ENCODE measurements at regions not wholly inside any gene's neighbourhood (a gene's known extent, or its start where the extent isn't known, plus 50 kb on each side); places are given as distances from the start of the nearest gene placed in this dataset.

DNA sequence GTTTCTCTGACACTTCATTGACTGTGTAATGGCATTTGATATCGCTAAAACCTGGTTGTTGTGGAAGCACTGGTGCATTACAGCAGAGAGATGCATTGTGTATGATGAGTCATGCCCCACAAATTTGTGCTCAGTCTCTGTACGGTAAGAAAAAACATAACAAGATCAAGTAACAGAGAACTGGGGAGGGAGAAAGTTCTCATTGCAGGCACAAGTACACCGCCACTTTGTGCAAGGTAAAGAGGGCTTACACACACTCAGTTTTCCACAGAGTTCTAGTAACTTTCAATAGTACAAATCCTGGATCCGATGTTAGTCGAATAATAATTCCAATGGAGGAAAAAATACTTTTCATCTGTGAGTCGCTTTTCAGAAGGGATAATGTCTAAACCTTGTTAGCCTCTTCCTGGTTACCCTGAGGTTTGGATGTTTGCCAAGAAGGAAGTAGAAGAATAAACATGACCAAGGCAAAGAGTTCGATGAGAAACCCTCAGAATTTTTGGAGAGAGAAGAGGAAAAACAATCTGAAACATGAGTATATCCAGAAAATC, 512.5 kb upstream of the SLIT2 start:
- TF ChIP-seq EP300 (IDR thresholded peaks at IDR 0.05) (no peak), POLR2AphosphoS5 (IDR thresholded peaks at IDR 0.05) (no peak)
- TF ChIP-seq, protein P1, sequence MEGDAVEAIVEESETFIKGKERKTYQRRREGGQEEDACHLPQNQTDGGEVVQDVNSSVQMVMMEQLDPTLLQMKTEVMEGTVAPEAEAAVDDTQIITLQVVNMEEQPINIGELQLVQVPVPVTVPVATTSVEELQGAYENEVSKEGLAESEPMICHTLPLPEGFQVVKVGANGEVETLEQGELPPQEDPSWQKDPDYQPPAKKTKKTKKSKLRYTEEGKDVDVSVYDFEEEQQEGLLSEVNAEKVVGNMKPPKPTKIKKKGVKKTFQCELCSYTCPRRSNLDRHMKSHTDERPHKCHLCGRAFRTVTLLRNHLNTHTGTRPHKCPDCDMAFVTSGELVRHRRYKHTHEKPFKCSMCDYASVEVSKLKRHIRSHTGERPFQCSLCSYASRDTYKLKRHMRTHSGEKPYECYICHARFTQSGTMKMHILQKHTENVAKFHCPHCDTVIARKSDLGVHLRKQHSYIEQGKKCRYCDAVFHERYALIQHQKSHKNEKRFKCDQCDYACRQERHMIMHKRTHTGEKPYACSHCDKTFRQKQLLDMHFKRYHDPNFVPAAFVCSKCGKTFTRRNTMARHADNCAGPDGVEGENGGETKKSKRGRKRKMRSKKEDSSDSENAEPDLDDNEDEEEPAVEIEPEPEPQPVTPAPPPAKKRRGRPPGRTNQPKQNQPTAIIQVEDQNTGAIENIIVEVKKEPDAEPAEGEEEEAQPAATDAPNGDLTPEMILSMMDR (IDR thresholded peaks at IDR 0.05): no peak
